ENCODE measurements at regions not wholly inside any gene's neighbourhood (a gene's known extent, or its start where the extent isn't known, plus 50 kb on each side); places are given as distances from the start of the nearest gene placed in this dataset.

- H3K27ac Mint-ChIP-seq (ENCODE audit: unreplicated experiment): no peak overlapping the region
- H3K4me3 Mint-ChIP-seq (ENCODE audit: low read depth, unreplicated experiment): no peak overlapping the region
- intact Hi-C loops (cut with micrococcal nuclease; ENCODE audit: unreplicated experiment): no loop called here
- TF ChIP-seq CTCF (IDR thresholded peaks at IDR 0.05; ENCODE audit: unreplicated experiment): no peak
- CTCF ChIA-PET: no interaction called here
- no peaks in the 10 kb centered on the region for H3K4me1 Mint-ChIP-seq (ENCODE audit: low read depth, unreplicated experiment)
- BruUV-seq (replicated peaks): no TSS peak
- peaks cover 9% of the 10 kb centered on the region for H3K9me3 Mint-ChIP-seq (ENCODE audit: low read depth, unreplicated experiment)
- H3K36me3 Mint-ChIP-seq (ENCODE audit: insufficient read depth, unreplicated experiment): no peaks in the 10 kb centered on the region
- no peak for DNase-seq
- no peaks in the 10 kb centered on the region for H3K27me3 Mint-ChIP-seq (ENCODE audit: unreplicated experiment)
Observed at GRCh38 chr5:58381566-58381965, 78.3 kb downstream of the PLK2 start.

- peaks cover 11% of the 10 kb centered on the region for H3K9me3 Mint-ChIP-seq (ENCODE audit: low read depth, unreplicated experiment)
- TF ChIP-seq CTCF (IDR thresholded peaks at IDR 0.05; ENCODE audit: unreplicated experiment): no peak
- CTCF ChIA-PET: no interaction called here
- no peak overlapping the region for H3K27ac Mint-ChIP-seq (ENCODE audit: unreplicated experiment)
- DNase-seq: no peak
- intact Hi-C loops (cut with micrococcal nuclease; ENCODE audit: unreplicated experiment): no loop called here
- no peaks in the 10 kb centered on the region for H3K27me3 Mint-ChIP-seq (ENCODE audit: unreplicated experiment)
- H3K36me3 Mint-ChIP-seq (ENCODE audit: insufficient read depth, unreplicated experiment): no peaks in the 10 kb centered on the region
- no peaks in the 10 kb centered on the region for H3K4me1 Mint-ChIP-seq (ENCODE audit: low read depth, unreplicated experiment)
- no TSS peak for BruUV-seq (replicated peaks)
- no peak overlapping the region for H3K4me3 Mint-ChIP-seq (ENCODE audit: low read depth, unreplicated experiment)
Observed at GRCh38 chr5:58380655-58381054, 79.2 kb downstream of the PLK2 start.

- intact Hi-C loops (cut with micrococcal nuclease; ENCODE audit: unreplicated experiment): no loop called here
- H3K4me3 Mint-ChIP-seq (ENCODE audit: low read depth, unreplicated experiment): no peak overlapping the region
- H3K9me3 Mint-ChIP-seq (ENCODE audit: low read depth, unreplicated experiment): peaks cover 16% of the 10 kb centered on the region
- CTCF ChIA-PET: no interaction called here
- H3K27ac Mint-ChIP-seq (ENCODE audit: unreplicated experiment): no peak overlapping the region
- TF ChIP-seq CTCF (IDR thresholded peaks at IDR 0.05; ENCODE audit: unreplicated experiment): no peak
- no TSS peak for BruUV-seq (replicated peaks)
- no peaks in the 10 kb centered on the region for H3K36me3 Mint-ChIP-seq (ENCODE audit: insufficient read depth, unreplicated experiment)
- H3K4me1 Mint-ChIP-seq (ENCODE audit: low read depth, unreplicated experiment): no peaks in the 10 kb centered on the region
- H3K27me3 Mint-ChIP-seq (ENCODE audit: unreplicated experiment): no peaks in the 10 kb centered on the region
- DNase-seq: no peak
Observed at GRCh38 chr5:58378613-58379390, 81.1 kb downstream of the PLK2 start.

DNA sequence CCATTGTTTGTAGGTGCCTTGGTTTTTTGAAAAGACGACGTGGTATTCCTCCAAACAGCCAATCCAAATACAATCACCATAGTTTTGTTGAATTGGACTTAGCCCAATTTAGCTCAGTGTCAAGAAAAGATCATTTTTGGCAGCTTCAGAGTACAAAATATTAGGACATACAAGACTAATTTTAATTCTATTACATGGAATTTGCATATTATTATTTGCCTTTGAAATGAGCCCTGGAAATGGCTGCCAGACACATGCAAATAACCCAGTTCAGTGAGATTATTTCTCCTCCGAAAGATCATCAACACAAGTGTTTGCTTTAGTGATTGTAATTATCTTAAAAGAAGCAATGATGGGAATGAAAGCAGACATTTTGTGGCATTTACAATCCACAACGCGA is 89.3 kb downstream of the PLK2 start:
- Mint-ChIP-seq H3K4me3 (ENCODE audit: low read depth, unreplicated experiment) (no peak overlapping the region), H3K27ac (ENCODE audit: unreplicated experiment) (no peak overlapping the region)

More for the DNA sequence above, 89.3 kb downstream of the PLK2 start:
- H3K9me3 Mint-ChIP-seq (ENCODE audit: low read depth, unreplicated experiment): peaks cover 8% of the 10 kb centered on the region
- no peaks in the 10 kb centered on the region for H3K4me1 Mint-ChIP-seq (ENCODE audit: low read depth, unreplicated experiment)
- CTCF ChIA-PET: no interaction called here
- intact Hi-C loops (cut with micrococcal nuclease; ENCODE audit: unreplicated experiment): no loop called here
- no peaks in the 10 kb centered on the region for H3K36me3 Mint-ChIP-seq (ENCODE audit: insufficient read depth, unreplicated experiment)
- no peaks in the 10 kb centered on the region for H3K27me3 Mint-ChIP-seq (ENCODE audit: unreplicated experiment)
- DNase-seq: no peak
- BruUV-seq (replicated peaks): no TSS peak
- TF ChIP-seq CTCF (IDR thresholded peaks at IDR 0.05; ENCODE audit: unreplicated experiment): no peak
